Choroid plexus epithelial cell (primary cell): ENCODE measurements at regions not wholly inside any gene's neighbourhood (a gene's known extent, or its start where the extent isn't known, plus 50 kb on each side); places are given as distances from the start of the nearest gene placed in this dataset.

Experiments
- DNase-seq: peaks from one replicate; pipeline ENCODE4 v3.0.0-alpha.2; 2010; ENCODE audit warnings: low read depth
- H3K4me3 ChIP-seq: 2 replicates; pipeline ENCODE4 v1.5.1; 2011; ENCODE audit warnings: low read depth, mild to moderate bottlenecking, control low read depth, low read length, moderate library complexity
- TF ChIP-seq, protein P1 (sequence below): conservative IDR thresholded peaks from 2 replicates; pipeline ENCODE4 v1.5.1; 2011; ENCODE audit warnings: low read depth, mild to moderate bottlenecking, control low read depth, inconsistent platforms, low read length, moderate library complexity

DNA sequence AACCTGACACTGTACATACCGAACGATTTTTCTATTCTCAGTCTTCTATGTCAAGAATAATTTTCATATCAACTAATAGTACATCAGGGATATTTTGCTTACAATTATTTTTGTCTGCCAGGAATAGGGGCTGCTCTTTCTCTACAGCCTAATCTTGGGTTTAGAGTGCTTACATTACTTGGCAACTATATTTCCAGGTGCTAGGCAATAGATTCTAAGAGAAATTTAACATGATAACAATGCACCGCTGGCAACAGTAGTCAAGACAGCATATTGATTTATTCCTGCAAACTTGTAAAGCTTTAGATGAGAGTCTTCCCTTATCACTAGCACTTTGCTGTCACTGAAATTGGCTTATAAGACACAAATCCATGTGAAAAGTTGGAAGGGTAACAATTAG lies 935.9 kb downstream of the CDH11 start:
- TF ChIP-seq, protein P1, sequence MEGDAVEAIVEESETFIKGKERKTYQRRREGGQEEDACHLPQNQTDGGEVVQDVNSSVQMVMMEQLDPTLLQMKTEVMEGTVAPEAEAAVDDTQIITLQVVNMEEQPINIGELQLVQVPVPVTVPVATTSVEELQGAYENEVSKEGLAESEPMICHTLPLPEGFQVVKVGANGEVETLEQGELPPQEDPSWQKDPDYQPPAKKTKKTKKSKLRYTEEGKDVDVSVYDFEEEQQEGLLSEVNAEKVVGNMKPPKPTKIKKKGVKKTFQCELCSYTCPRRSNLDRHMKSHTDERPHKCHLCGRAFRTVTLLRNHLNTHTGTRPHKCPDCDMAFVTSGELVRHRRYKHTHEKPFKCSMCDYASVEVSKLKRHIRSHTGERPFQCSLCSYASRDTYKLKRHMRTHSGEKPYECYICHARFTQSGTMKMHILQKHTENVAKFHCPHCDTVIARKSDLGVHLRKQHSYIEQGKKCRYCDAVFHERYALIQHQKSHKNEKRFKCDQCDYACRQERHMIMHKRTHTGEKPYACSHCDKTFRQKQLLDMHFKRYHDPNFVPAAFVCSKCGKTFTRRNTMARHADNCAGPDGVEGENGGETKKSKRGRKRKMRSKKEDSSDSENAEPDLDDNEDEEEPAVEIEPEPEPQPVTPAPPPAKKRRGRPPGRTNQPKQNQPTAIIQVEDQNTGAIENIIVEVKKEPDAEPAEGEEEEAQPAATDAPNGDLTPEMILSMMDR: no peak
- H3K4me3 ChIP-seq: no peak overlapping the region
- no peak for DNase-seq

DNA sequence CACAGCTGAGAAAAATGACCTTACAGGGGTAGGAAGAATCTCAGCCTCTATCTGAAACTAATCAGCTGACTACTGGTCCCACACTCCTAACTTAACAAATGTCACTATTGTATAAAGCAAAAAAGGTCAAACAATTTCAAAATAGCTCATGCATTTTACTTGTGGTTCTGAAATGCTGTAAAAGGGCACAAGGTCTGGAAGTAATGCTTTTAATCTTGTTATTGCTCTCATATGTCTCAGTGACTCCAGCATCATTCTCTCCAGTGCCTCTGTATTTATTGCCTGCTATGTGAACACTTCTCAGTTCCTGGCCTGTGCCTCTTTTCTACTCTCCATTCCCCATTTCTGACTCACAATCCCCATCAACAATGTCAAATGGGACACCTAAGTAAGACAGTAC lies 937.7 kb downstream of the CDH11 start:
- no peak overlapping the region for H3K4me3 ChIP-seq
- DNase-seq: peak; percentile 54
- TF ChIP-seq, protein P1: no peak

DNA sequence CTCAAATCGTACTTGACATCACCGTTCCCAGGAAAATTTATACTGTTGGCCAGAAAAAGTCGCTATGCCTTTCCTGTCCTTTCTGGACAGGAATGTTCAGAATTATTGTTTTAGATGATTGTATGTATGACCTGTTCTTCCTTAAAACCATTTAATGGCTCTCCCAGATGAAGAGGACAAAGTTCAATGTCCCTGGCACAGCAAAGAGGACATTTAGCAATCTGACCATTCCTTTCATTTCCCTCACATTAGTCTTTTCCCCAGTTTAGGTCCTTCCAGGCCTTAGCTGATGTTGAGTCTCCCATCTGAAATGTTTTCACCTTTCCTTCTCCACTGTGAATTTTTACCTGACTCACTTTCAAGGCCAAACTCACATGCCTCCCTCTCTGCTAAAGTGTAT lies 938.9 kb downstream of the CDH11 start:
- DNase-seq: peak; percentile 16
- TF ChIP-seq, protein P1: no peak
- no peak overlapping the region for H3K4me3 ChIP-seq

DNA sequence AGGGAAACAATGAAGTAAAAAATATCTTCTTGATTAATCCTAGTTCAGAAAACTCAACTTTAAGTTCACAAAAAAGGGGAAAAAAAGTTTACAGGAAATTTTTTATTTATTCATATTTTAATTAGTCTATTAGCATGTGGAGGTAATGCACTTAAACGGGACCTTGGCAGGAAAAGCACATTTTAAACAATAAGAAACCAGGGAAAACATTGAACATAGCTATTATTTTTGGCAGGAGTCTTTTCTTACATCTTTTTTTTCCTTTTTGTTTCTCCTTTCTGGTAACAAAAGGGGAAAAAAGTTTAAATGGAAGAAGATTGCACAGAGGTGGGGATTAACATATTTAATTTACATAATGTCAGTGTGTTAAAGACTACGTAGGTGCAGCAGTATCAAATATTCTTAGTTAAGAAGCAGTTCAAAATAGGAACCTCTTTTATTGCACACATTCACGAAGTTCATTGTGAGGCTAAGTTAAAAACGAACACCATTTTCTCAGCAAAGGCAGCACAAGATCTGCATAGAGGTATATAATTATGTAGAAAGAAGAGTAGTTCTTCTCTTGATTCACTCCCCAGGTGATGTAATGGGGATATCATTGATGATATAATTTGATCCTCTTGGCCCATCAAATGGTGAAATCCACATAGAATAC lies 940.5 kb downstream of the CDH11 start:
- no peak for DNase-seq
- H3K4me3 ChIP-seq: no peak overlapping the region
- TF ChIP-seq, protein P1: no peak

DNA sequence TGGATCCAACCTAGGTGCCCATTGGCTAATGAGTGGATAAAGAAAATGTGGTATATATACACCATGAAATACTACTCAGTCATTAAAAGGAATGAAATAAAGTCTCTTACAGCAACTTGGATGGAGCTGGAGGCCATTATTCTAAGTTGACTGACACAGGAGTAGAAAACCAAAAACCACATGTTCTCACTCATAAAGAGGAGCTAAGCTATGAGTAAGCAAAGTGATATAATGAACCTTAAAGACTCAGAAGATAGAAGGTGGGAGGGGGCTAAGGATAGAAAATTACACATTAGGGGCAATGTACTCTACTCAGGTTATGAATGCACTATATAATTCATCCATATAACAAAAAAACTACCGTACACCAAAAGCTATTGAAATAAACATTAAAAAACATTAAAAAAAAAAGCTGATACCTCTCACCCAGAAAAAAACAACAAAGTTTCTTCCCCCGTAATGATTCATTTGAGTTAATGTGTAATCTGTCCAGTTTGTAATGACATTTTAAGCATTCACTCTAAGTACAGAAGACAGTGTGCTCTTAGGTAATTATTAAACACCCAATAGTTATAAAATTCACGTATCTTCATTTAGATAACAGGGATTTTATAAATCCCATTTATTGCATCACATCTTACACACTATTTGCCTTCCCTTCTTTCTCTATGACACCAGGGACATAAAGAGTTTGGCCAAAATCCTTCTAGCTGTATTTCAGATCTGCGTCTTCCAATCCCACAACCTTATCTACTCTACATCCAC lies 941.5 kb downstream of the CDH11 start:
- no peak for DNase-seq
- no peak overlapping the region for H3K4me3 ChIP-seq
- TF ChIP-seq, protein P1: no peak

DNA sequence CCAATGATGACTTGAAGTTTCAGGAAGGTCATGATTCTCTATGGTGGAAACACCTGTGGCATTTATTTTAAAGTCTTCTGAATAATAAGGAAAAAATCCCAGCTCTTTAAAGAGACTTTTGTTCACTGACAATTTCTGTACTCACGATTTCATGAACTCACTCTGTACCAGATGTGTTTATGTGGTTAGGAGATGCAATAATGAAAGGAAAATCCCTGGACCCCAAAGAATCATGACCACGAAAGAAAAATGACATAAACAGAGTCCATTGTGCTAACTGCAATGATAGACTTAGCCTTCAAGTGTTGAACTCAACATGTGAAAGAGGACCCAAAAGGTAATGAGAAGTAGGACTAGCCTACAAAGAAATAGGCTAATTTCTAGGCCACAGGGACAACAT lies 947.5 kb downstream of the CDH11 start:
- TF ChIP-seq, protein P1: no peak
- no peak overlapping the region for H3K4me3 ChIP-seq
- no peak for DNase-seq

DNA sequence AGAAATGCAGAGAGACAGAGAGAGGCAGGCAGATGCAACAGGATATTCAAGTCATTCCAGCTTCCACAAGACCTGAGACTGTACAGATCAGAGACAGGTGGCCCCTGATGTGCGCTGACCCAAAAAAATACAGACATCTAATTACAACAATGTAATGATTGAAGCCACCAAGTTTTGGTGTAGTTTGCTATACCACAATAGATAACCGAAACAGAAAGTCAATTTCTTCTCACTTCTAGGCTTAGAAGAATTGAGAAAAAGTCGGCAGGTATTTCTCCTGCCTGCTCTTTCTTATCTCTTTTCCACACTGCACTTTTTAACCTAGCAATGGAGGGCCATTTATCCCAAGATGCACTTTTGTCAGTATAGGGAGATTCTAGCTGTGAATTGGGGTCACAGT lies 949.2 kb downstream of the CDH11 start:
- TF ChIP-seq, protein P1: no peak
- no peak for DNase-seq
- H3K4me3 ChIP-seq: no peak overlapping the region
